Cardiac muscle cell (in vitro differentiated cells and primary cell): ENCODE measurements at regions not wholly inside any gene's neighbourhood (a gene's known extent, or its start where the extent isn't known, plus 50 kb on each side); places are given as distances from the start of the nearest gene placed in this dataset.
"Not testable (repeated sequence)": the region's sequence is repeated elsewhere in the genome, so short reads cannot be mapped to it uniquely, and the experiment has no call there.

Source experiments
- DNase-seq, 2 donors: peaks; one replicate each; pipeline versions ENCODE4 v3.0.0 to v3.0.0-alpha.2; 2010 to 2017; ENCODE audit warnings: low read depth in 1 of 2, low spot score in 1 of 2
- H3K27ac ChIP-seq: fragments of 200-600 bp; sonication (generic); 2 replicates; pipeline ENCODE4 v1.5.1; 2016
- H3K27me3 ChIP-seq: fragments of 200-600 bp; sonication (generic); 2 replicates; pipeline ENCODE4 v1.6.0; 2016; ENCODE audit warnings: control low read depth
- H3K36me3 ChIP-seq: fragments of 200-600 bp; sonication (generic); 2 replicates; pipeline ENCODE4 v1.5.1; 2016; ENCODE audit warnings: control low read depth
- H3K4me1 ChIP-seq: fragments of 200-600 bp; sonication (generic); 2 replicates; pipeline ENCODE4 v1.8.1; 2017; ENCODE audit warnings: low read depth, mild to moderate bottlenecking, mixed run types
- H3K4me3 ChIP-seq: fragments of 200-600 bp; sonication (generic); 2 replicates; pipeline ENCODE4 v1.5.1; 2016; ENCODE audit warnings: mild to moderate bottlenecking
- H3K9me3 ChIP-seq: fragments of 200-600 bp; sonication (generic); 2 replicates; pipeline ENCODE4 v1.5.1; 2017; ENCODE audit warnings: low read depth, mild to moderate bottlenecking, control low read depth
- TF ChIP-seq, protein P1 (sequence below): IDR thresholded peaks from 2 replicates; pipeline ENCODE4 v1.5.1; 2012; ENCODE audit warnings: low read depth, mild to moderate bottlenecking, low read length

DNA sequence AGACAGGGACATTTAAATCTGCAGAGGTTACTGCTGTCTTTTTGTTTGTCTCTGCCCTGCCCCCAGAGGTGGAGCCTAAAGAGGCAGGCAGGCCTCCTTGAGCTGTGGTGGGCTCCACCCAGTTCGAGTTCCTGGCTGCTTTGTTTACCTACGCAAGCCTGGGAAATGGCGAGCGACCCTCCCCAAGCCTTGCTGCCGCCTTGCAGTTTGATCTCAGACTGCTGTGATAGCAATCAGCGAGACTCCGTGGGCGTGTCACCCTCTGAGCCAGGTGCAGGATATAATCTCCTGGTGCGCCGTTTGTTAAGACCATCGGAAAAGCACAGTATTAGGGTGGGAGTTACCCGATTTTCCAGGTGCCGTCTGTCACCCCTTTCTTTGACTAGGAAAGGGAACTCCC, 93.3 kb downstream of the ANKRD30BL start:
- not testable (repeated sequence) for DNase-seq, H3K4me1 ChIP-seq, H3K4me3 ChIP-seq, H3K36me3 ChIP-seq, H3K27ac ChIP-seq, H3K9me3 ChIP-seq, H3K27me3 ChIP-seq

DNA sequence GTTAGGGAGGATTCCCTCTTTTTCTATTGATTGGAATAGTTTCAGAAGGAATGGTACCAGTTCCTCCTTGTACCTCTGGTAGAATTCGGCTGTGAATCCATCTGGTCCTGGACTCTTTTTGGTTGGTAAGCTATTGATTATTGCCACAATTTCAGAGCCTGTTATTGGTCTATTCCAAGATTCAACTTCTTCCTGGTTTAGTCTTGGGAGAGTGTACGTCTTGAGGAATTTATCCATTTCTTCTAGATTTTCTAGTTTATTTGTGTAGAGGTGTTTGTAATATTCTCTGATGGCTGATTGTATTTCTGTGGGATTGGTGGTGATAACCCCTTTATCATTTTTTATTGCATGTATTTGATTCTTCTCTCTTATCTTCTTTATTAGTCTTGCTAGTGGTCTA, 96.4 kb downstream of the ANKRD30BL start:
- not testable (repeated sequence) for H3K36me3 ChIP-seq, H3K9me3 ChIP-seq, H3K27me3 ChIP-seq, H3K27ac ChIP-seq, H3K4me3 ChIP-seq, H3K4me1 ChIP-seq
- peak in 1 of 2 donors; percentile 12 for DNase-seq

DNA sequence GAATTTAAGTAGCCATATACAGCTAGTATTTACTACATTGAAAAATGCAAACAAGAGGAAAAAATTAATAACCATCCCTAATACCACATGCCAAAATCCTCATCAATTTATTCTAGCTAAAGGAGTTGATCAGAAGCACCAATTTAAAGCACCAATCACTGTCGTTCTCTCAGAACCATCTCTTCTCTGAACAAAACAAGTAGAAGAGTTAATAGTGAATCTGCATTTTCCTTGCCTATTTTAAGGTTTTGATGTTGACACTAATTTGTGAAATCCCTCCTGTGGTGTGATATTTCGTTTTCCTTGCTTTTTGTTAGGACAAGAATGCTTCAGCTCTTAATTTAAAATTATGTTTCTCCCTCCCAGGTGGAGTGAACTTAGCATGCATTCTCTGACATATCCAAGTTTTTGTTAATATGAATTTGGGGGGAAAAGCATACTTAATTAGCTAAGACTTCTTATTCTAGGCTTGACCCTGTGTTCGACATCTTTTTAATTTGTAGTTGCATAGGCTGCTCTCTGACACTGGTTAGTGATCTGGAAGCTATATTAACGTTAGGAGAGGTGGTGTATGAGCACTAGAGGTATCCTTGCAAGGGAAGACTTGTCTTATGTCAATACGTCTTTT, 122.0 kb downstream of the ANKRD30BL start:
- DNase-seq, H3K9me3 ChIP-seq, H3K36me3 ChIP-seq, H3K4me1 ChIP-seq, H3K4me3 ChIP-seq, H3K27ac ChIP-seq: not testable (repeated sequence)
- H3K27me3 ChIP-seq = peaks cover 46% of the 10 kb centered on the region

DNA sequence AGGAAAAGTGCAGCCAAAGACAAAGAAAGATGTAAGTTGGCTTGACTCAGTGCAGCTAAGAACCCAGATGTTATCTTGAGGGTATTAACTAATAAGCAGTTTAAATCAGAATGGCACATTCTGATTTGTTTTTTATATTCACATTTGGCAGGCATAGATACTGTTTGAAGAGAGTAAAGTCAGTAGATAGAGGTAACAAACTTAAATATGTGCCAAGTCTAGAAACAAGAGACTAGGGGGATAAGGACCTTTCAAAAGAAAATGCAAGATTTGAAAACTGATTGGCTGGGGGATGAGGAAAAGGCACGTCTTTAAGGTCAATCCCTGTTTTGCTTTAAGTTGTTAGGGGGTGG, 122.9 kb downstream of the ANKRD30BL start:
- H3K36me3 ChIP-seq, H3K27ac ChIP-seq, H3K9me3 ChIP-seq, DNase-seq, H3K4me1 ChIP-seq: not testable (repeated sequence)
- Histone ChIP-seq H3K4me3 (peak overlapping the region; percentile 78), H3K27me3 (peaks cover 46% of the 10 kb centered on the region)

DNA sequence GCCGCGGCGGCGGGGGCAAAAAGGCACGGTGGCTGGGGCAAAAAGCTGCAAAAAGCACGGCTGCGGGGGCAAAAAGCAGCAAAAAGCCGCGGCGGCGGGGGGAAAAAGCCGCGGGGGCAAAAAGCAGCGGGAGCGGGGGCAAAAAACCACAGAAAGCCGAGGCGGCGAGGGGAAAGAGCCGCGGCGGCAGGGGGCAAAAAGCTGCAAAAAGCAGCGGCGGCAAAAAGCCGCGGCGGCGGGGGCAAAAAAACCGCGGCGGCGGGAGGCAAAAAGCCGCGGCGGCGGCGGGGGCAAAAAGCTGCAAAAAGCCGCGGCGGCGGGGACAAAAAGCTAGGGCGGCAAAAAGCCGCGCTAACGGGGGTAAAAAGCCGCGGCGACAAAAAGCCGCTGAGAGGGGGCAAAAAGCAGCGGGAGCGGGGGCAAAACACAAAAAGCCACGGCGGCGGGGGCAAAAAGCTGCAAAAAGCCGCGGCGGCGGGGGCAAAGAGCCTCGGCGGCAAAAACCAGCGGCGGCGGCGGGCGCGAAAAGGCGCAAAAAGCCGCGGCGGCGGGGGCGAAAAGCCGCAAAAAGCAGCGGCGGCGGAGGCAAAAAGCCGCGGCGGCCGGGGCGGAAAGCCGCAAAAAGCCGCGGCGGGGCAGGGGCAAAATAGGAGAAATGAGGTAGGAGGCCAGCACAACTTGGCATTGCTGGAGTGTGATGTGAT, 123.4 kb downstream of the ANKRD30BL start:
- Histone ChIP-seq H3K27ac (no peak overlapping the region), H3K4me1 (no peaks in the 10 kb centered on the region), H3K27me3 (peaks cover 46% of the 10 kb centered on the region), H3K4me3 (peak overlapping the region; percentile 78), H3K36me3 (no peaks in the 10 kb centered on the region), H3K9me3 (no peaks in the 10 kb centered on the region)
- TF ChIP-seq, protein P1, sequence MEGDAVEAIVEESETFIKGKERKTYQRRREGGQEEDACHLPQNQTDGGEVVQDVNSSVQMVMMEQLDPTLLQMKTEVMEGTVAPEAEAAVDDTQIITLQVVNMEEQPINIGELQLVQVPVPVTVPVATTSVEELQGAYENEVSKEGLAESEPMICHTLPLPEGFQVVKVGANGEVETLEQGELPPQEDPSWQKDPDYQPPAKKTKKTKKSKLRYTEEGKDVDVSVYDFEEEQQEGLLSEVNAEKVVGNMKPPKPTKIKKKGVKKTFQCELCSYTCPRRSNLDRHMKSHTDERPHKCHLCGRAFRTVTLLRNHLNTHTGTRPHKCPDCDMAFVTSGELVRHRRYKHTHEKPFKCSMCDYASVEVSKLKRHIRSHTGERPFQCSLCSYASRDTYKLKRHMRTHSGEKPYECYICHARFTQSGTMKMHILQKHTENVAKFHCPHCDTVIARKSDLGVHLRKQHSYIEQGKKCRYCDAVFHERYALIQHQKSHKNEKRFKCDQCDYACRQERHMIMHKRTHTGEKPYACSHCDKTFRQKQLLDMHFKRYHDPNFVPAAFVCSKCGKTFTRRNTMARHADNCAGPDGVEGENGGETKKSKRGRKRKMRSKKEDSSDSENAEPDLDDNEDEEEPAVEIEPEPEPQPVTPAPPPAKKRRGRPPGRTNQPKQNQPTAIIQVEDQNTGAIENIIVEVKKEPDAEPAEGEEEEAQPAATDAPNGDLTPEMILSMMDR = no peak
- DNase-seq = peak; percentile 2 to 10

DNA sequence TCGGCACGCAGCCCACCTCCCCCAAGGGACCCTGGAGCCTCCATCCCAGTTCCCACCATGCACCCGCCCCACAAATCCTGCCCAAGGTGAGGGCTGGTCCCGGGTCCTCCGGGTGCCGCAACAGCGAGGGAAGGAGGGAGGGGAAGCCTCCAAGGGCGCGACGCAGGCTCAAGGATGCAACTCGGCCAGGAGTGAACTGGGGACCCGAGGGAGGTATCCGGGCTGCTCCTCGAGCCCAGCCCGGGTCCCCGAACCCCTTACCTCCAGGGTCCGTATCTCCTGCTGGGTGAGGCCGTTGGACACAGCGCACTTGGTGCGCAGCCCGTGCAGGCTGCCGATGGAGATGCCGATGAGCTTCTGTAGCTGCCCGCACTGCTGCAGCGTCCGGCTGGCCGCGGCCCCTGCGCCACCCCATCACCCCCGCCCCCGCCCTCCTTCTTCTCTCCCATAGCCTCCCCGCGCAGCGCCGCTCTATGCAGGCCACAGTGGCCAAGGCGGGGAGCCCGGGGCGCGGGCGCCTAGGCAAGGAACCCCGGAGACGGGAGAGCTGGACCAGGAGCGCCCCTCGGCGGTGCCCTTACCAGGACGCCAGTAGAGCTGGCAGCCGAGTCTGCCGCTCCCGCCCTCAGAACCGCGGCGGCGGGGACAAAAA, 124.1 kb downstream of the ANKRD30BL start:
- Histone ChIP-seq H3K9me3 (no peaks in the 10 kb centered on the region), H3K4me1 (no peaks in the 10 kb centered on the region), H3K27ac (no peak overlapping the region), H3K4me3 (peak overlapping the region; percentile 78), H3K27me3 (peaks cover 46% of the 10 kb centered on the region), H3K36me3 (no peaks in the 10 kb centered on the region)
- DNase-seq = peak; percentile 8 to 52
- TF ChIP-seq, protein P1 = no peak

DNA sequence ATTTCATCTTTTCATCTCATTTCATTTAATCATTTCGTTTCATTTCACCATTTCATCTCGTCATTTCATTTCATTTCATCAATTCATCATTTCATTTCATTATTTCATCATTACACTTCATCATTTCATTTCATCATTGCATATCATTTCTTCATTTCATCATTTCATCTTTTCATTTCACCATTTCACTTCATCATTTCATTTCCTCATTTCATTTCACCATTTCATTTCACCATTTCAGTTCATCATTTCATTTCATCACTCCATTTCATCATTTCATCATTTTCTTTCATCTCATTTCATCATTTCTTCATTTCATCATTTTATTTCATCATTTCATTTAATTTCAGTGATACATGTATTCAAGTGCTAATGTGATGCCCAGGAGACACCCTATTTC, 127.1 kb downstream of the ANKRD30BL start:
- H3K4me3 ChIP-seq = no peak overlapping the region
- H3K9me3 ChIP-seq = no peaks in the 10 kb centered on the region
- TF ChIP-seq, protein P1 = no peak
- H3K4me1 ChIP-seq = no peaks in the 10 kb centered on the region
- H3K27ac ChIP-seq = no peak overlapping the region
- DNase-seq = no peak
- peaks cover 29% of the 10 kb centered on the region for H3K27me3 ChIP-seq
- H3K36me3 ChIP-seq = no peaks in the 10 kb centered on the region
